ENCODE measurements at regions not wholly inside any gene's neighbourhood (a gene's known extent, or its start where the extent isn't known, plus 50 kb on each side); places are given as distances from the start of the nearest gene placed in this dataset.

DNA sequence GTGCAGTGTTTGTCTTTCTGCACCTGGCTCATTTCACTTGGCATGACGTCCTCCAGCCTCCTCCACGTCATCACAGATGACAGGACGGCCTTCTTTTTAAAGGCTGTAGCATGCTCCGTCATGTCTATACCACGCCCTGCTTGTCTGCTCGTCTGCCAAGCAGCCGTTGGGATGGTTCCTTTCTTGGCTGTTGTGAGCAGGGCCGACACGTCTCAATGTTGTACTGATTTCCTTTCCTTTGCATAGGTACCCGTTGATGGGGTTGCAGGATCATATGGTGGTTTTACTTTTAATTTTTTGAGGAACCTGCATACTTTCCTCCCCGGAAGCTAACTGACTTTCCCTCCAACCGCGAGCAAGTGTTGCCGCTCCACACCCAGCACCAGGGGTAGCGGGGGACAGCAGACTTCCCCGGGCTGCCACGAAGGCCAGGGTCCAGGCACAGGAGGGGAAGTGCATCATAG is 212.2 kb upstream of the ZNF469 start:
- TF ChIP-seq, protein P1, sequence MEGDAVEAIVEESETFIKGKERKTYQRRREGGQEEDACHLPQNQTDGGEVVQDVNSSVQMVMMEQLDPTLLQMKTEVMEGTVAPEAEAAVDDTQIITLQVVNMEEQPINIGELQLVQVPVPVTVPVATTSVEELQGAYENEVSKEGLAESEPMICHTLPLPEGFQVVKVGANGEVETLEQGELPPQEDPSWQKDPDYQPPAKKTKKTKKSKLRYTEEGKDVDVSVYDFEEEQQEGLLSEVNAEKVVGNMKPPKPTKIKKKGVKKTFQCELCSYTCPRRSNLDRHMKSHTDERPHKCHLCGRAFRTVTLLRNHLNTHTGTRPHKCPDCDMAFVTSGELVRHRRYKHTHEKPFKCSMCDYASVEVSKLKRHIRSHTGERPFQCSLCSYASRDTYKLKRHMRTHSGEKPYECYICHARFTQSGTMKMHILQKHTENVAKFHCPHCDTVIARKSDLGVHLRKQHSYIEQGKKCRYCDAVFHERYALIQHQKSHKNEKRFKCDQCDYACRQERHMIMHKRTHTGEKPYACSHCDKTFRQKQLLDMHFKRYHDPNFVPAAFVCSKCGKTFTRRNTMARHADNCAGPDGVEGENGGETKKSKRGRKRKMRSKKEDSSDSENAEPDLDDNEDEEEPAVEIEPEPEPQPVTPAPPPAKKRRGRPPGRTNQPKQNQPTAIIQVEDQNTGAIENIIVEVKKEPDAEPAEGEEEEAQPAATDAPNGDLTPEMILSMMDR (IDR thresholded peaks at IDR 0.05; ENCODE audit: borderline replicate concordance, extremely low read depth, low read length, poor library complexity, severe bottlenecking) = no peak
- no peak for TF ChIP-seq EZH2 (IDR thresholded peaks at IDR 0.05; ENCODE audit: borderline replicate concordance, low read depth, low read length, severe bottlenecking)
